K562 (cell line): ENCODE measurements at regions not wholly inside any gene's neighbourhood (a gene's known extent, or its start where the extent isn't known, plus 50 kb on each side); places are given as distances from the start of the nearest gene placed in this dataset.
A peak's percentile ranks its signal among the peaks of the same experiment; 100 is the strongest.

ENCODE experiments used
- ATAC-seq: fragments of 200-7000 bp; cut with Tn5 transposase; 3 replicates; pipeline ENCODE4 v1.9.1; 2020; ENCODE audit warnings: moderate library complexity
- BruUV-seq: library from RNA; stranded (reverse); fragments of 400-500 nt; replicated peaks from 2 replicates; lab custom pipeline; 2021; lab: Mats Ljungman, UMichigan
- CTCF ChIA-PET: fragments of 300-600 bp; formaldehyde crosslinking; extraction: SDS; loops from one replicate; lab custom pipeline; 2021; ENCODE audit warnings: low intra/inter-chr PET ratio; lab: Yijun Ruan, JAX
- POLR2A ChIA-PET: fragments of 300-600, 350-650 bp; sonication (Branson Sonifier 250); formaldehyde crosslinking; extraction: SDS; loops from one replicate; lab custom pipeline; 2021; ENCODE audit warnings: antibody characterized with exemption, inconsistent platforms; lab: Yijun Ruan, JAX
- DNase-seq, 4 experiments: peaks; one replicate each; pipeline versions ENCODE4 v3.0.0 to v3.0.0-alpha.2; 2011 to 2018; ENCODE audit warnings: low spot score in 3 of 4, mixed read lengths in 3 of 4; ENCODE audit errors: extremely low read depth in 1 of 4
- FAIRE-seq: peaks from 2 replicates; lab custom pipeline; 2011; peaks lifted over from hg19 to GRCh38; lab: Jason Lieb, UNC
- H2AFZ ChIP-seq: 2 replicates; pipeline ENCODE4 v1.6.0; 2011; ENCODE audit warnings: low read depth, low read length, control low read depth, inconsistent platforms
- H3K27ac ChIP-seq: fragments of 200-600 bp; 3 replicates; pipeline ENCODE4 v1.8.0; 2011; ENCODE audit warnings: low read depth, mild to moderate bottlenecking, control low read depth, inconsistent platforms, low read length, moderate library complexity, mixed read lengths; ENCODE audit errors: extremely low read depth
- H3K27me3 ChIP-seq, 2 experiments: fragments of 300-600 bp in 1 of 2; 2 replicates in 1 of 2; 3 replicates in 1 of 2; pipeline versions ENCODE4 v1.6.0 to v1.8.0; 2011; ENCODE audit warnings: inconsistent platforms in 2 of 2, low read length in 2 of 2, mild to moderate bottlenecking in 1 of 2, mixed read lengths in 1 of 2, moderate library complexity in 1 of 2; ENCODE audit not compliant: control insufficient read depth in 2 of 2, insufficient read depth in 2 of 2
- H3K36me3 ChIP-seq: fragments of 300-600 bp; 3 replicates; pipeline ENCODE4 v1.8.0; 2011; ENCODE audit warnings: mild to moderate bottlenecking, low read length, inconsistent platforms; ENCODE audit not compliant: control insufficient read depth, insufficient read depth
- H3K4me1 ChIP-seq, 2 experiments: fragments of 200-600 bp in 1 of 2; replicated peaks in 1 of 2; 2 replicates in 1 of 2; 3 replicates in 1 of 2; pipeline versions ENCODE4 v1.5.1 to v1.8.0; 2011; ENCODE audit warnings: inconsistent platforms in 2 of 2, low read length in 2 of 2, mild to moderate bottlenecking in 1 of 2, mixed read lengths in 1 of 2, moderate library complexity in 1 of 2; ENCODE audit not compliant: control insufficient read depth in 2 of 2, insufficient read depth in 2 of 2
- H3K4me2 ChIP-seq: 2 replicates; pipeline ENCODE4 v1.6.1; 2011; ENCODE audit warnings: low read length, control low read depth, inconsistent platforms, mixed read lengths; ENCODE audit not compliant: insufficient read depth
- H3K4me3 ChIP-seq: fragments of 200-600 bp; sonication (generic), shearing (Covaris generic); 2 replicates; pipeline ENCODE4 v1.5.1; 2016; ENCODE audit warnings: control low read depth, inconsistent platforms
- H3K79me2 ChIP-seq: fragments of 200-600 bp; 3 replicates; pipeline ENCODE4 v1.8.0; 2011; ENCODE audit warnings: low read length, inconsistent platforms; ENCODE audit not compliant: control insufficient read depth, insufficient read depth
- H3K9ac ChIP-seq, 2 experiments: 2 replicates each; pipeline versions ENCODE4 v1.6.0 to v1.6.1; 2011; ENCODE audit warnings: low read depth in 2 of 2, low read length in 2 of 2, control low read depth in 1 of 2, inconsistent platforms in 1 of 2, mild to moderate bottlenecking in 1 of 2, mixed read lengths in 1 of 2; ENCODE audit not compliant: insufficient read depth in 1 of 2
- H3K9me1 ChIP-seq: one replicate; pipeline ENCODE4 v1.6.0; 2011; ENCODE audit warnings: inconsistent platforms, mild to moderate bottlenecking, low read length, moderate library complexity; ENCODE audit not compliant: control insufficient read depth, insufficient read depth
- H3K9me3 ChIP-seq: replicated peaks from 2 replicates; pipeline ENCODE4 v1.5.1; 2011; ENCODE audit warnings: low read depth, low read length, inconsistent platforms; ENCODE audit not compliant: control insufficient read depth, insufficient read depth
- H4K20me1 ChIP-seq: replicated peaks from 2 replicates; pipeline ENCODE4 v1.6.1; 2011; ENCODE audit warnings: low read length, inconsistent platforms, mixed read lengths; ENCODE audit not compliant: control insufficient read depth, insufficient read depth
- HDAC1 ChIP-seq, 2 experiments: fragments of 450-650 bp; IDR thresholded peaks; 2 replicates each; pipeline ENCODE4 v1.6.1; 2016 to 2017; ENCODE audit warnings: inconsistent platforms in 1 of 2, mild to moderate bottlenecking in 1 of 2, moderate library complexity in 1 of 2
- HDAC2 ChIP-seq: fragments of 450-650 bp; IDR thresholded peaks from 2 replicates; pipeline ENCODE4 v1.6.1; 2016; ENCODE audit warnings: mild to moderate bottlenecking
- MEF2D ChIP-seq: conservative IDR thresholded peaks from 2 replicates; pipeline ENCODE4 v1.6.1; 2016; ENCODE audit warnings: low read depth, missing genetic modification characterization, missing compliant biosample characterization
- USF1 ChIP-seq: sonication (generic); formaldehyde crosslinking; IDR thresholded peaks from 2 replicates; pipeline ENCODE4 v1.9.0; 2022; ENCODE audit warnings: mild to moderate bottlenecking, missing genetic modification reagents
- ZNF511 ChIP-seq: sonication (generic); formaldehyde crosslinking; IDR thresholded peaks from 2 replicates; pipeline ENCODE4 v1.8.0; 2022; ENCODE audit warnings: mild to moderate bottlenecking, missing genetic modification reagents
- ZSCAN29 ChIP-seq: fragments of 450-650 bp; IDR thresholded peaks from 2 replicates; pipeline ENCODE4 v1.6.1; 2017
- ZSCAN32 ChIP-seq: fragments of 450-650 bp; formaldehyde crosslinking; IDR thresholded peaks from 2 replicates; pipeline ENCODE4 v1.4.0; 2020; ENCODE audit warnings: mild to moderate bottlenecking, moderate library complexity
- WGBS: fragments of 100-300 bp; shearing (Covaris generic); methylation state at CpG from one replicate; pipeline ENCODE4 v1.1.6; 2016; ENCODE audit warnings: low coverage, mixed read lengths; ENCODE audit not compliant: insufficient coverage; ENCODE audit errors: missing lambda C conversion rate; 5-methylcytosine and 5-hydroxymethylcytosine counted together
- in situ Hi-C: fragments of 300-500 bp; cut with MboI; formaldehyde crosslinking; loops from 4 replicates; pipeline ENCODE4 v1.15.0; 2018; ENCODE audit warnings: inconsistent platforms, mixed read lengths
- intact Hi-C: fragments of 100-400 bp; cut with micrococcal nuclease; formaldehyde crosslinking; loops from 2 replicates; pipeline ENCODE4 v1.14.2; 2022

DNA sequence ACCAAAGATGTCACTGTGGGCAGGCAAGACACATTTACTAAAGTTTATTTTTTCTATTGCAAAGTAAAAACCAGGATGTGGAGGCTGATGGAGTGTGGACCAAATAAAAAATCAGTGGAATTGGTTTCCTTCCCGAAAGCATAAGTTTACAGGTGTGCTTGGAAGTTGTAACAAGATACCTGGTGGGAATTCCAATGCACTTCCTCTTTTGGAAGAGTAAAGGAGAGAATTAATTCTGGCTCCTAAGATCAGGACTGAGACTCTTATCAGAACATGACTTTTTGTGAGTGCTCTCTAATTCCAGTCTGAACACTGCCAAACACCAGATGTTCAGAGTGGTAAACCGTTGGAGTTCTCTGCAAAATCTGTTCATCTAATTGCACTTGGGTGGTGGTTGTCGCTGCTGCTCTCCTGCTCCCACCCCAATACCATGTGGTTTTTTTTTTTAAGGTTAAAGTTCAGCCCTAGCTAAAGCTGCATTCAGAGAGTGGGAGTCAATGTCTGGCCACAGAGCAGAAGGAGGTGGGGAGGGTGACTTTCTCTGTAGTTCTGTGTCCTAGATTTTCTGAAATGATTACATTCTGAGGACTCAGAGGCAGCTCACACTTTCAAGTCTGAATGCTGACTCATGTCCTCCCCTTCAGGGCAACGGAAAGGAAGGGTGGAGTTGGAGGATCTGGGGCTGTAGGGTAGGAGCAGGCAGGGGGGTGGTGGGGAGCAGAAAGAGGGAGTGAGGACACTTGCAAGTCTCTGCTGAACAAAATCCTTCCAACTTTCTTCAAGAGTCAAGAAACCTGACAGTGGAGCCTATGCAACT lies 275.8 kb upstream of the PRDM1 start (continued):
- TF ChIP-seq HDAC2 (peak; percentile 90), MEF2D (tag) (peak; percentile 40; the same call in 1 of the 2 replicates)
- TF ChIP-seq, all 486 proteins: peak for 117

- Histone ChIP-seq H3K27me3 (no peaks in the 10 kb centered on the region), H3K4me3 (no peak overlapping the region), H3K4me1 (peaks cover 15 to 64% of the 10 kb centered on the region in 2 experiments), H3K27ac (peak overlapping the region; percentile 30; the same call in 1 of the 3 replicates), H3K9me3 (no peaks in the 10 kb centered on the region), H3K36me3 (no peaks in the 10 kb centered on the region), H3K9ac (no peak overlapping the region), H2AFZ (peak overlapping the region; percentile 77), H3K4me2 (peak overlapping the region; percentile 16; the same call in 1 of the 2 replicates), H3K9me1 (no peaks in the 10 kb centered on the region), H4K20me1 (no peaks in the 10 kb centered on the region), H3K79me2 (no peaks in the 10 kb centered on the region)
- peak in 2 of 4 experiments; percentile 36 to 58 for DNase-seq
- BruUV-seq, result no TSS peak
- in situ Hi-C loops (no loop called here), intact Hi-C loops (no loop called here)
- ChIA-PET CTCF (no interaction called here), POLR2A (interaction anchor here (0.6 kb wide), 1 partner anchor 15 kb away, joined by 4 read pairs; no protein-coding TSS in a partner anchor)
- 6% methylated on average over 2 of the region's 2 CpGs for WGBS
- peak; percentile 62 for FAIRE-seq
- peak; percentile 51 for ATAC-seq
- no peak for TF ChIP-seq ZNF511
- no peak for TF ChIP-seq USF1 (CRISPR knock-in tag)
- TF ChIP-seq ZSCAN29, result 0 out of 2 replicates have a peak, but pooled peaks have one; percentile 37
- TF ChIP-seq ZSCAN32 (CRISPR knock-in tag), result 0 out of 2 replicates have a peak, but pooled peaks have one; percentile 17
- TF ChIP-seq HDAC1 (IDR thresholded peaks at IDR 0.05), result peak in 1 of 2 experiments; percentile 20; a peak in 1 of 4 replicates
Measured at GRCh38 chr6:105808571-105808970, 277.6 kb upstream of the PRDM1 start.
